Smooth muscle cell (in vitro differentiated cells): ENCODE measurements at regions not wholly inside any gene's neighbourhood (a gene's known extent, or its start where the extent isn't known, plus 50 kb on each side); places are given as distances from the start of the nearest gene placed in this dataset.
"Not testable (repeated sequence)": the region's sequence is repeated elsewhere in the genome, so short reads cannot be mapped to it uniquely, and the experiment has no call there.

Experiments used
- DNase-seq: peaks from one replicate; lab custom pipeline; 2025; ENCODE audit not compliant: unreplicated experiment; lab: John Stamatoyannopoulos, UW
- H2AFZ ChIP-seq: fragments of 200-600 bp; sonication (generic); 2 replicates; pipeline ENCODE4 v1.6.0; 2016; ENCODE audit warnings: antibody characterized with exemption, low read depth, mild to moderate bottlenecking
- H3F3A ChIP-seq: fragments of 200-600 bp; sonication (generic); 2 replicates; pipeline ENCODE4 v1.6.0; 2017; ENCODE audit warnings: antibody characterized with exemption, low read depth
- H3K27ac ChIP-seq: fragments of 200-600 bp; sonication (generic); 2 replicates; pipeline ENCODE4 v1.5.1; 2016; ENCODE audit warnings: low read depth, mild to moderate bottlenecking
- H3K27me3 ChIP-seq: fragments of 200-600 bp; sonication (generic); 2 replicates; pipeline ENCODE4 v1.6.1; 2016; ENCODE audit warnings: low read depth, mild to moderate bottlenecking
- H3K36me3 ChIP-seq: fragments of 200-600 bp; sonication (generic); 2 replicates; pipeline ENCODE4 v1.5.1; 2016; ENCODE audit warnings: low read depth
- H3K4me1 ChIP-seq: fragments of 200-600 bp; sonication (generic); 2 replicates; pipeline ENCODE4 v1.5.1; 2016; ENCODE audit warnings: low read depth
- H3K4me2 ChIP-seq: fragments of 200-600 bp; sonication (generic); 2 replicates; pipeline ENCODE4 v1.6.0; 2016; ENCODE audit warnings: mild to moderate bottlenecking
- H3K4me3 ChIP-seq: fragments of 200-600 bp; sonication (generic); 2 replicates; pipeline ENCODE4 v1.5.1; 2016; ENCODE audit warnings: mild to moderate bottlenecking
- H3K79me2 ChIP-seq: fragments of 200-600 bp; sonication (generic); 2 replicates; pipeline ENCODE4 v1.6.0; 2016; ENCODE audit warnings: low read depth, mild to moderate bottlenecking
- H3K9ac ChIP-seq: fragments of 200-600 bp; sonication (generic); 2 replicates; pipeline ENCODE4 v1.6.0; 2016; ENCODE audit warnings: low read depth
- H3K9me3 ChIP-seq: fragments of 200-600 bp; sonication (generic); replicated peaks from 2 replicates; pipeline ENCODE4 v1.5.1; 2016; ENCODE audit warnings: low read depth
- H4K20me1 ChIP-seq: fragments of 200-600 bp; sonication (generic); 2 replicates; pipeline ENCODE4 v1.6.0; 2016; ENCODE audit warnings: low read depth
- CTCF ChIP-seq: fragments of 200-600 bp; sonication (generic); IDR thresholded peaks from 2 replicates; pipeline ENCODE4 v1.5.1; 2017; ENCODE audit warnings: borderline replicate concordance, mild to moderate bottlenecking, antibody characterized with exemption; ENCODE audit not compliant: insufficient read depth, poor library complexity, severe bottlenecking
- WGBS: methylation state at CpG from one replicate; pipeline ENCODE4 v1.1.7; 2016; ENCODE audit warnings: low lambda C conversion rate; 5-methylcytosine and 5-hydroxymethylcytosine counted together

- 44% methylated on average over 6 of the region's 6 CpGs for WGBS
- peak; percentile 28 for TF ChIP-seq CTCF
- not testable (repeated sequence) for H3F3A ChIP-seq, H3K27ac ChIP-seq, H3K4me3 ChIP-seq, H3K9me3 ChIP-seq, H3K4me1 ChIP-seq, H2AFZ ChIP-seq, H3K79me2 ChIP-seq, H3K9ac ChIP-seq, DNase-seq, H3K4me2 ChIP-seq, H3K27me3 ChIP-seq, H4K20me1 ChIP-seq, H3K36me3 ChIP-seq
Observed at GRCh38 chr1:157310805-157311729, 172.9 kb upstream of the ETV3 start.

DNA sequence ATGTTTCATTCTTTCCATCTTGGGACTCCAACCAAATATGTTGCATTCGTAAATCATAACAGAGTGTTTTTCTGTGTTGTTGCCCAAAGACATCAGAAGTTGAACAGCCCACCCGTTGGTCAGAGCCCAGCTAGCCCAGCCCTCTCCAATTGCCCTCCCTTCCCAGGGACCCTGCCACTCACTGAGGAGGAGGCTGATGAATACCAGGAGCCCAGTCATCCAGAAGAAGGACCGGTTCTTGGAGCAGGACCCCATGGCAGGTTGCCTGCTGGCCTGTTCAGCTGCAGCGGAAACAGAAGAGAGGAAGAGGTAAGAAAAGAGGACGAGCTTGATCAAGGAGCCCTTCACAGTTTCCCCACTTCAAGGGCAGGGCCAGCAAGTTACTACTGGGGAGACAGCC lies 172.2 kb upstream of the ETV3 start:
- no peak overlapping the region for H3K4me3 ChIP-seq
- no peaks in the 10 kb centered on the region for H4K20me1 ChIP-seq
- whole genome bisulfite sequencing, result 67% methylated on average over 5 of the region's 5 CpGs
- H3K27ac ChIP-seq, result no peak overlapping the region
- H3K79me2 ChIP-seq, result no peaks in the 10 kb centered on the region
- no peak for TF ChIP-seq CTCF
- H3K4me2 ChIP-seq, result no peak overlapping the region
- no peaks in the 10 kb centered on the region for H3F3A ChIP-seq
- no peaks in the 10 kb centered on the region for H3K9me3 ChIP-seq
- DNase-seq, result no peak
- H3K4me1 ChIP-seq, result no peaks in the 10 kb centered on the region
- H3K36me3 ChIP-seq, result no peaks in the 10 kb centered on the region
- no peaks in the 10 kb centered on the region for H3K27me3 ChIP-seq
- H2AFZ ChIP-seq, result no peak overlapping the region
- no peak overlapping the region for H3K9ac ChIP-seq

DNA sequence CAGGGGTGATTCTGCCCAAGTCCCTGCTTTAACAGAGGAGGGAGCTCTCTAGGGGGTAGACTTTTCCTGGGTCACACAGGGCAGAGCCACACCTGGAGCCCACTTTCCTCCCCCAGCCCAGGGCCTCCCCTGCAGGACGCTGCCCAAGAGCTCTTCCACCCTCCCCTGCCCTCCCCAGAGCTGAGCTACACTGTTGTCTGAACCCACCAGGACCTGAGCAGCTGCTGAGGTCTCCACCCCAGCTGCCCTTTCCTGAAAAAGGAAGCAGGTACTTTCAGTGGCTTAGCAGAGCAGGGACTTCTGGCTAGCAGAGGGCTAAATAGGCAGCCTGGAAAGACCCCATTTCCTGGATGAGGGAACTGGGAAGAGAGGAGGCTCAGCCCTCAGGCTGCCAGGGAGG lies 169.3 kb upstream of the ETV3 start:
- Histone ChIP-seq H3K79me2 (no peaks in the 10 kb centered on the region), H3F3A (no peaks in the 10 kb centered on the region), H4K20me1 (no peaks in the 10 kb centered on the region), H3K4me1 (no peaks in the 10 kb centered on the region), H2AFZ (no peak overlapping the region), H3K27me3 (no peaks in the 10 kb centered on the region), H3K27ac (no peak overlapping the region), H3K36me3 (no peaks in the 10 kb centered on the region), H3K4me3 (no peak overlapping the region), H3K9me3 (no peaks in the 10 kb centered on the region), H3K4me2 (no peak overlapping the region), H3K9ac (no peak overlapping the region)
- 67% methylated on average over 1 of the region's 1 CpG for WGBS
- TF ChIP-seq CTCF, result no peak
- DNase-seq, result no peak

- Histone ChIP-seq H3K9ac (no peak overlapping the region), H3K4me2 (no peak overlapping the region), H3K27me3 (no peaks in the 10 kb centered on the region), H3K79me2 (no peaks in the 10 kb centered on the region), H2AFZ (no peak overlapping the region), H3K36me3 (no peaks in the 10 kb centered on the region), H3K4me1 (no peaks in the 10 kb centered on the region), H4K20me1 (no peaks in the 10 kb centered on the region), H3K4me3 (no peak overlapping the region), H3K9me3 (no peaks in the 10 kb centered on the region), H3K27ac (no peak overlapping the region), H3F3A (no peaks in the 10 kb centered on the region)
- no peak for TF ChIP-seq CTCF
- DNase-seq, result no peak
- 94% methylated on average over 3 of the region's 3 CpGs for WGBS
Observed at GRCh38 chr1:157306896-157307295, 168.7 kb upstream of the ETV3 start.
